ENCODE measurements at regions not wholly inside any gene's neighbourhood (a gene's known extent, or its start where the extent isn't known, plus 50 kb on each side); places are given as distances from the start of the nearest gene placed in this dataset.

GRCh38 chr11:131042041-131042390 is 125.7 kb upstream of the SNX19 start:
- Histone ChIP-seq H4K20me1 (ENCODE audit: control insufficient read depth, insufficient read depth) (no peaks in the 10 kb centered on the region), H3K4me1 (ENCODE audit: control insufficient read depth, insufficient read depth, low read length) (no peaks in the 10 kb centered on the region), H3K27ac (ENCODE audit: control insufficient read depth, insufficient read depth) (no peak overlapping the region), H2AFZ (ENCODE audit: control insufficient read depth, low read depth, low read length) (no peak overlapping the region), H3K4me2 (ENCODE audit: control insufficient read depth, insufficient read depth) (no peak overlapping the region), H3K27me3 (replicated peaks in 1 of 2; ENCODE audit: control insufficient read depth in 2 of 2, insufficient read depth in 2 of 2, low read length in 1 of 2) (peaks cover 0 to 1% of the 10 kb centered on the region in 2 experiments; a peak in 2 of 4 replicates), H3K36me3 (ENCODE audit: control insufficient read depth in 2 of 2, insufficient read depth in 2 of 2, low read length in 1 of 2) (no peaks in the 10 kb centered on the region), H3K79me2 (ENCODE audit: control insufficient read depth, insufficient read depth, low read length) (no peaks in the 10 kb centered on the region), H3K9ac (ENCODE audit: control insufficient read depth, insufficient read depth, low read length) (no peak overlapping the region), H3K4me3 (no peak overlapping the region), H3K9me3 (replicated peaks; ENCODE audit: control insufficient read depth, insufficient read depth, low read length) (no peaks in the 10 kb centered on the region)
- no TSS peak for BruUV-seq (replicated peaks)
- CTCF ChIA-PET, result interaction anchor here (1.2 kb wide), 1 partner anchor 23 kb away, joined by 3 read pairs; no protein-coding TSS in a partner anchor
- SMC1A ChIA-PET (ENCODE audit: uncharacterized antibody, unreplicated experiment), result no interaction called here
- in situ Hi-C loops (cut with MboI), result no loop called here
- RAD21 ChIA-PET (ENCODE audit: unreplicated experiment), result no interaction called here
- WGBS (ENCODE audit: insufficient coverage, insufficient replicate concordance, low lambda C conversion rate, missing lambda C conversion rate), result 0% methylated on average over 1 of the region's 1 CpG
- ATAC-seq (no peak), DNase-seq (ENCODE audit: low read depth, low spot score) (no peak), FAIRE-seq (no peak)
- POLR2A ChIA-PET, result no interaction called here
- TF ChIP-seq POLR2A (IDR thresholded peaks at IDR 0.05; ENCODE audit: low read depth, low read length), result no peak
- TF ChIP-seq ESRRA (IDR thresholded peaks at IDR 0.05; ENCODE audit: low read length), result no peak
- TF ChIP-seq HDAC2 (IDR thresholded peaks at IDR 0.05), result no peak
- no peak for TF ChIP-seq MYB (IDR thresholded peaks at IDR 0.05; ENCODE audit: borderline replicate concordance, low read depth, low read length)
- no peak for TF ChIP-seq SMAD1 (IDR thresholded peaks at IDR 0.05; ENCODE audit: low read depth, partially characterized antibody)
- TF ChIP-seq PAX8 (IDR thresholded peaks at IDR 0.05), result no peak
- TF ChIP-seq POLR2AphosphoS5 (IDR thresholded peaks at IDR 0.05; ENCODE audit: low read length), result no peak
- intact Hi-C loops (cut with micrococcal nuclease; ENCODE audit: unreplicated experiment), result no loop called here

GRCh38 chr11:131043251-131043650 is 127.0 kb upstream of the SNX19 start:
- Histone ChIP-seq H3K36me3 (ENCODE audit: control insufficient read depth in 2 of 2, insufficient read depth in 2 of 2, low read length in 1 of 2) (no peaks in the 10 kb centered on the region), H2AFZ (ENCODE audit: control insufficient read depth, low read depth, low read length) (no peak overlapping the region), H3K4me2 (ENCODE audit: control insufficient read depth, insufficient read depth) (no peak overlapping the region), H3K4me3 (no peak overlapping the region), H3K27me3 (replicated peaks in 1 of 2; ENCODE audit: control insufficient read depth in 2 of 2, insufficient read depth in 2 of 2, low read length in 1 of 2) (peaks cover 0 to 2% of the 10 kb centered on the region in 2 experiments; a peak in 2 of 4 replicates), H3K9ac (ENCODE audit: control insufficient read depth, insufficient read depth, low read length) (no peak overlapping the region), H3K27ac (ENCODE audit: control insufficient read depth, insufficient read depth) (no peak overlapping the region), H4K20me1 (ENCODE audit: control insufficient read depth, insufficient read depth) (no peaks in the 10 kb centered on the region), H3K9me3 (replicated peaks; ENCODE audit: control insufficient read depth, insufficient read depth, low read length) (no peaks in the 10 kb centered on the region), H3K4me1 (ENCODE audit: control insufficient read depth, insufficient read depth, low read length) (no peaks in the 10 kb centered on the region), H3K79me2 (ENCODE audit: control insufficient read depth, insufficient read depth, low read length) (no peaks in the 10 kb centered on the region)
- DNase-seq (ENCODE audit: low read depth, low spot score) (no peak), ATAC-seq (no peak), FAIRE-seq (no peak)
- intact Hi-C loops (cut with micrococcal nuclease; ENCODE audit: unreplicated experiment), result no loop called here
- RAD21 ChIA-PET (ENCODE audit: unreplicated experiment), result no interaction called here
- in situ Hi-C loops (cut with MboI), result no loop called here
- CTCF ChIA-PET, result interaction anchor here (1.5 kb wide), 1 partner anchor 626 kb away, joined by 3 read pairs; no protein-coding TSS in a partner anchor
- no TSS peak for BruUV-seq (replicated peaks)
- POLR2A ChIA-PET, result no interaction called here
- WGBS (ENCODE audit: insufficient coverage, insufficient replicate concordance, low lambda C conversion rate, missing lambda C conversion rate), result 0% methylated on average over 1 of the region's 1 CpG
- SMC1A ChIA-PET (ENCODE audit: uncharacterized antibody, unreplicated experiment), result no interaction called here
- TF ChIP-seq RELB (IDR thresholded peaks at IDR 0.05; ENCODE audit: low read depth) (no peak), HCFC1 (IDR thresholded peaks at IDR 0.05; ENCODE audit: low read length) (no peak), RAD51 (IDR thresholded peaks at IDR 0.05) (no peak), NRF1 (conservative IDR thresholded peaks at IDR 0.05; ENCODE audit: low read depth, low read length) (no peak), CREM (IDR thresholded peaks at IDR 0.05; ENCODE audit: low read depth) (no peak), BCLAF1 (IDR thresholded peaks at IDR 0.05) (no peak), STAT3 (IDR thresholded peaks at IDR 0.05; ENCODE audit: low read depth, low read length) (no peak), TAF1 (IDR thresholded peaks at IDR 0.05; ENCODE audit: borderline replicate concordance, low read depth, low read length) (no peak), MYB (IDR thresholded peaks at IDR 0.05; ENCODE audit: borderline replicate concordance, low read depth, low read length) (no peak)

All from GM12878 (cell line).